HUDEP-2 (cell line): ENCODE measurements at regions not wholly inside any gene's neighbourhood (a gene's known extent, or its start where the extent isn't known, plus 50 kb on each side); places are given as distances from the start of the nearest gene placed in this dataset.

ENCODE experiments used
- DNase-seq, 76 experiments: peaks; one replicate each; lab custom pipeline; 2025; ENCODE audit not compliant: unreplicated experiment in 76 of 76; lab: John Stamatoyannopoulos, UW

DNA sequence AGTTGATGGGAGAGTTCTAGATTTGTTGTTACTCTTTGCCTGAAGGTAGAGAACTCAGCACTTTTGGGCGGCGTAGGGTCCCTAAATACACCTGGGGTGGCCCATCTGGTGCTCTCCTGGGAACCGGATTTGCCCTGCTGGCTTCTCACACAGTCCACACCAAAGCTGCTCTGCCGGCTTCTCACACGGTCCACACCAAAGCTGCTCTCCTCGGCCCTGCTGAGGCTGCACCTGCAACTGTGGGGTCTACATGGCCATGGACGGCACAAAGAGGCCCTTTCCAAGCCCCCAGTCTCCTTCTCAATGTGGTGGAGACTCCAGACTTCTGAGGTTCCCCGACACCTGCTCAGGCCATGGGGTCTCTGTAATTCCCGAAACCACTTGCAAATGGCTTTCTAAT, 124.8 kb upstream of the GPC1 start:
- no peak for DNase-seq

DNA sequence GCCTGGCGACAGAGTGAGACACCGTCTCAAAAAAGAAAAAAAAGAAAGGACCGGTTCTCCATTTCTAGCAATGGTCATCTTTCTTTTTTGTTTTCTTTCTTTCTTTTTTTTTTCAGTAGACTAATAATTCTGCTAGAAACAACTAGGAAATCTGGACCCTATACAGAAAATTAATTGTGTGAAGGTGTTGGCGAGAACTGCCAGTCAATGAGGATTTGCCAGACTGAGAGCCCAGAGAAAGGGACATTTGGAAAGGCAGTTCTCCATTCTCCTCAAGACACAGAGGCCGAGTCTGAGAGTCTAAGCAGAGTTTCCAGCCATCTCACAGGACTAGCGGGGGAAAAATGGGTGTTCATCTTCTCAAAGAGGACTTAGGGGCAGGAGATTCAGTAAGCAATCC, 123.6 kb upstream of the GPC1 start:
- no peak for DNase-seq

DNA sequence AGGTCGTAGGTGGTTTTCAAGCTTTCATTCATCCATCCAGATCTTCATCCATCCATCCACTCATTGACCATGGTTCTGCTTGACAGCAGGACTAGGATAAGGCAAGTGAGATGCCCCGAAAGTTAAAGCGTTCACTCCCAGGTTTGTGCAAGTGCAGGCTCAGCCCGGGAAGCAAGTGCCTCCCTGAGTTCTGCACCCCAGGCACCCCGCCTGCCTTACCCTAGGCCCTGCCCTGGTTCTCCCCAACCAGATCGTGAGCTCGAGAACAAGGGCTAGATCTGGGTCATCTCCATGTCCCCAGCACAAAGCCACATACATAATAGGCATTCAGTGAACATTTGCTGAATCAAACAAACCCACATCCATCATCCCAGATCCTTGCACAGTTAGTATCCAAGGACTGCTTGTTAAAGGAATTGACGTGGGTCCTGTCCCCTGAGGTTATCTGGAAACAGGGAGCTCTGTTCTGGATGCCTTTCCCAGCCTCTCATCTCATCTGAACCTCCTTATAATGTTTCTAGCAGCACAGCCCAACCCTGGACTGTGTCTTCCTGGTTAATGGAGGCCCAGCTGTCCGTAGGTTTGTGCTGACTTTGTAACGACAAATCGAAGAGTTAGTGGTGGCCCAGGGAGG, 116.1 kb upstream of the GPC1 start:
- DNase-seq: no peak

DNA sequence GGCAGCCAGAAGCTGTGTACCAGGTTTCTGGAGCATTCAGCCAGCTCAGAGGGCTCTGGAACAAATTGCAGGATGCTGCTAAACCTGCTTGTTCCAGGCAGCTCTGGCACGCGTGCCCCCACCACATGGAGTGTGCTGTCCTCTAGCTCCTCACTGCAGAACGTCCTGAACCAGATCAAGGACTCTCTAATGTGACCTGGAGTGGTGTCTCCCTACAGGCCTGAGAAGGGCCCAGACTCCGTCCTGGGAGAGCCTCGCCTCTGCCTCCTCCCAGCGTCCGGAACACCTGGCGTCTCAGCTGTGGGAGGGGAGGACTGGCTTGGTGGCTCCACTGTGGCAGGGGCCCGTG, 115.6 kb upstream of the GPC1 start:
- DNase-seq: no peak

DNA sequence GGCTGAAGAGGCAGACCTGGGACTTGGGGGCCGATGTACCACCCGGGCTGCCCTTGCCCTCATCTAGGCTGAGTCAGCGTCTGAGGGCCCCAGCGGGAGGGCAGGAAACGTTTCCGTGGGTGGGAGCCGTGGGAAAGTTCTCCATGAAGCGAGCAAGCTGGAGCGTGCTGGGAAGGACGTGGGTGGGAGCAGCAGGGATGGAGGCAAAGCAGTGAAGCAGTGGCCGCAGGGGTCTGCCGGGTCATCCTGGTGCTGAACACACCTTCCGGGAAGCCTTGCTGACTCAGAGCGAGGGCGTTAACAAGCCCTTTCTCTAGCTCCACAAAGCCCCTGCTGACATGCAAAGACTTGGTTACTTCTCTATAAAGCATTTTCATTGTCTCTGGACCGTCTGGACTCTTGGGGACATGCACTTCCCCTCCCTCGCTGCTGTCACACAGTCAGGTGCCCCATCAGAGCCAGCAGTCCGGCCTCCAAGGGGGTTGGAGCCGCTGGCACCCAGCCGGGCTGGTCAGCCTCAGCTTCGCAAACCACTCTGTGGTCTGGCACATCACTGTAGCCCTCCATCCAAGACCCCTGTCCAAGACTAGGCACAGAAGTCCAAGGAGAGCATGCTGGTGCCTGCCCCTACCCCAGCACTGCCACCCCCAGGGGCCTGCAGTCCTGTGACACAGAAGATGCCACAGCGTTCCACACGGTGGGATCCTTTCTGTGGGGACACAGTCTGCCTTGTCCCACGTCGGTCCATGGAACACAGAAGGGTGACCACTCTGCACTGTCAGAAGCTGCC, 115.1 kb upstream of the GPC1 start:
- DNase-seq: no peak

DNA sequence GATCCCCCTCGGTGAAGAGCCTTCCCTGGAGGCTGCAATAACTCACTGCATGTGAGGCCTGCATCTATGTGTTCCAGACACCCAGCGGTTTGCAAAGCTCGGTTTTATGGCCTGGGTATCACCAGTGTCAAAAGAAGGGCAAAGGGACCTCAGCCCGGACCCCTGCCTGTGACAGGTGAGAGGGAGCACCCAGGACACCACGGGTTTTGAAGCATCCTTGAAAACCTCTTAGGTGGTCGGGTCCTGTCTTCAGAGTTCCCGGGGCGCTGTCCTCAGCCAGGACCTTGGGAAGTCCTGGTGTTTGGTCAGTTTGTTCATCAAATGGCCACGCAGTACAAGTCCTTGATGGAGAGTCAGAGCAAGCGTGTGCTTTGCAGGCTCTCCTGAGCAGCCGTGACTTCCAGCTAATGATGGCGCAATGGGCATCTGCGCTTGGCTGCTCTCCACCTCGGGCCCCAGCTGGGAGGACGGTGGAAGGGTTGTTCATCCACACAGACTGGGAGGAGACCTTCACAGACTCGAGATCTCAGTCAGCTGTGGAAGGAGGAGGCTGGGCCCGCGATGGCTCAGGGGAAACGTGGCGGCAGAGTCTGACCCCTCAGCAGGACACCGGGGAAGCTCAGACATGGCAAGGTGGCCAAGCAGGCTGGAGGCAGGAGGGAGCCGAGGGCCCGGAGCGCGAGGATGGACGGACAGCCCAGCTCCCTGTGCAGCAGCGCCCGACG, 113.1 kb upstream of the GPC1 start:
- no peak for DNase-seq

DNA sequence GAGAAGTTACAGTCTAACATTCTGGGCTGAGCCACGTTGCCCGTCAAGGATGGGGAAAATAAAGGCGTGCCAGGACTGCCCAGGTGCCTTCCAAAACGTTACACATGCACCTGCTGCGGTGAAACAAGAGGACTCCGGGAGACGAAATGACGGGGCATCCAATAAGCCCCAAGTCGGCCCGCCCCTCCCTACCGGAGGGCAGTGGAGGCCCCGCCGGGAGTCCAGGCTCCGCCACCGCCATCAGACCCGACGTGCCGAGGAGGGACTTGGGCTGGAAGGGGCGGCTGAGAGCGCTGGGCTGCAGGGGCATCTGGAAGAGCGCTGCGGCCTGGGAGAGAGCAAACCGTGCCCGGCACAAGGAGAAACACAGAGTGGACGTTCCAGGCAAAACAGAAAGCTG, 112.5 kb upstream of the GPC1 start:
- DNase-seq: no peak

DNA sequence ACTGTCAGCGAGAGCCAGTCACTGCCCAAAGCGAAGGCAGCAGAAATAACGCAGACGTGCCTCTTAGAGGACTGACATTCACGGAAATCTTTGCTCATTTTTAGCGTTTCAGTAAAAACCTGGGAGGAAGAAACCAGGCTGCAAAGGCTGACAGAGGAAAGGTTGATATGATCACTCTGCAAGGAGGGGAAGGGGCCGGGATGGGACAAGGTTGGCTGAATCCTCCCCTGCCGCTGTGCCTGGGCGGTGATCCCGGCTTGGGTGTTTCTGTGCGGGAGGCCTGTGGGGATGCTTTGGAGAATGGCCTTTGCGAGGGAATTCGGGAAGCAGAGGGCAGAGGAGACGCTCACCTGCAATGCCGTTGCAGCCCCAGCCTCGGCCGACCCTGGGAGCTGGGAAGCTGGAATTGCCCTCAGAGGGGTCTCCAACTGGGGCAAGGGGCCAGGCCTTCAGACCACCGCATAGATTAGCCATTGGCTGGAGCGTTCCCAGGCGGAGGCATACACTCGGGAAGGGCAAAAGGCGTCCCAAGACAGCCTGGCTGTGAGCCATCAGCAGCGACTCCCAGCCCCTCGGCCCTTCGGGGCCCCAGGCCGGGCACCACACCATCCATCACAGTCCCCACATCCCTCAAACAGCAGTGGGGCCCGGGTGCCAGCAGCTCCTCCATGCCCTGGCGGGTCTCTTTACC, 111.7 kb upstream of the GPC1 start:
- no peak for DNase-seq

DNA sequence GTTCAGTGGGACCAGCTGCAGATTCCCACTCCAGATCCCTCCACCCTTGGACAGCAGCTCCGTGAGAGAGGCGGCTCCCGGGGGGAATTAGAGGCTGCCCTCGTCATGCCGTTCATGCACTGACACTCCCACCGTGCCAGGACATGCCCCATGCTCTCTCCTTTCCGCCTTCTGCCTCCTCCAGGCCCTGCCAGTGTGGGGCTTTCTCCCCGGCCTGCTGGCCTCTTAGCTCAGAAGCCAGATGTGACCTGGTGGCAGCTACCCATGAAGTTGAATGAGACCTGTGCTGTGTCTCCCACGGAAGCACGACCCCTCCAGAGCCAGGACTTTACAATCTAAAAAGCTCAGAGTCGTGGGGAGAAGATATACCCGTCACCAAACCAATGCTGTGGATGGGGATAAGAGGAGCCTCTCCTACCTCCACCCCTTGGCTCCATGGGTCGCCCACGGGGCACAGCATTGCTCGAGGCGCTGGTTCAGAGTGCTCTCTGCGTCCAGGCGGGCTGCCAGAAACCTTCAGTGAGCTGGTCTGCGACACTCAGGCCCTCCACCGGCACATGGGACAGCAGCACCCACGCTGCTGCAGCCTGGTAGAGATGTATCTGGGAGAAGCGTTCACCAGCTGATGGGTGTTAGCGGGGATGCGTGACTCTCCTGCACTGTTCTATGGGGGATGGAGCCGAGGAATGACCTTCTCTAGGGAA, 111.0 kb upstream of the GPC1 start:
- no peak for DNase-seq

DNA sequence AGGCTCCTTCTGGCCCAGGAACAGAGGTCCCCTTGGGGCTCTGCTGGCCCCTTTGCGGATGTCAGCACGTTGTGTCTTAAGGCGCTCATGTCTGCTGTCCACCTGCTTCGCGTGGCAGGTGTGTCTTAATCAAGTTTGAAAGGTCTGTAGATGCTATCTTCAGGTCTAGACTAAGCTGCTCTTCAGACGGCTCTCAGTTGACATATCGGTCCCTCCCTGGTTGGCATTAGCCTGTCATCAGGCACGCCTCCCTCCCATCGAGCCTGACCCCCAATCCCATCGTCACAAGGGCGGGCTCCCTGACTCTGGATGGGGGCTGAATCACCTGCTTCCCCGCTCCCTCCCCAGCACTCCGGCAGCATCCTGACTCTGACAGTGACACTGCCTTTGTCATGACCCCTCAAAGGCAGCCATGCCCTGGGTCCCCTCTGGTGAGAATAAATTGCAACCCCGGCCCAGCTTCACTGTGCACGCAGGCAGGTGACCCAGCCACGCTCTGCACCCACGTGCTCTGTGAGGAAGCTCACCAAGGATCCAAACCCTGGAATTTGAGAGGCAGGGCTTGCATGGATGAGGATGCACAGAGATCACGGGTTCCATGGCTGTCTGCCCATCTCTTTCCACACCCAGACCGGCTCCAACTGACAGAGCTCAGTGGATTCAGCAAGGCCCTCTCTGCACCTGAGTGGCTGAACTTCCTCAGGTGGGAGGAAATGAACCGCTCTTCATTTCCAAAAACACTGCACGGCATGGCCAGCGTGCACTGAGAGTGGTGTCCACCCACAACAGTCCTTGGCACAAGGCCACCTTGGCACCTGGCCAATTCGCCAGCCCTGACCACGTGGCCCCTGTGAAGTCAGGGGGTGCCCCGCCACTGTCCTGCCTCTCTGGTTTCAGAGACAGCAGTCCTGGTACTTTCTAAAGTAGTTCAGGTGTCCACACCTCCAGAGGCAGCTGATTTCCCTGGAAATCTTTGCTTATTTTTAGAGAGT, 110.2 kb upstream of the GPC1 start:
- peak in 11 of 76 experiments; percentile 2 to 26 (median 4) for DNase-seq

DNA sequence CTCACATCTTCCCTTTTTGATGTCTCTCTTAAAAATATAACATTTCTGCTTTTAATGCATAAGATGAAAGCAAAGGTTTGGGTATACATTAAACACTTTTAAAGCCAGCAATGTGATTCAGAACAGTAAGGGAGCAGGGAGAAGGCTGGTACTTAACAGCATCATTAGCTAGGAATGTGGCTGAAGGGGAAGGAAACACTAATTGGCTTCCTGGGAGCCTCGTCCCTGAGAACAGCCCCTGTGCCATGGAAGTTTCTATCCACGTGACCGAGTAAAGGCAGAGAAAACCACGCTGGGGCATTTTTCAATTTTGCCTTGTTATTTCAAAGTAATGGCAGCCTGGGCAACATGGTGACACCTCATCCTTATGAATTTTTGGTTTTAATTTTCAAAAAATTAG, 109.2 kb upstream of the GPC1 start:
- DNase-seq: no peak

DNA sequence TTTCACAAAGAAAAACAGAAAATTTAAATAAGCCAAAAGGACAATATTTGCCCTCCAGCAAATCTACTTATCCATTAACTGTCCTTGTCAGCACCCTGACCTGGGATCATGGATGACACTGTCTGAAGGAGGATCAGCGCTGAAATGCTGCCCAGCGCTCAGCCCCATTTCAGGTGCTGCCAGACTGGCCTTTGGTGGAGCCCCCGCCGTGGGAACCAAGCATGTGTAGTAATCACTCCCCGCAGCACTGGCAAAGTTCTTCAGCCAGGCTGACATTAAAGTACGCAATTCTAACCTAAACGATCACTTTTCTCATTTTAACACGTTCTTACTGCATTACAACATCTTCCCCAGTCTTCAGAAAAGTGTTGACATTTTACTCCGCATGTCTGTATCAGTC, 108.6 kb upstream of the GPC1 start:
- no peak for DNase-seq

DNA sequence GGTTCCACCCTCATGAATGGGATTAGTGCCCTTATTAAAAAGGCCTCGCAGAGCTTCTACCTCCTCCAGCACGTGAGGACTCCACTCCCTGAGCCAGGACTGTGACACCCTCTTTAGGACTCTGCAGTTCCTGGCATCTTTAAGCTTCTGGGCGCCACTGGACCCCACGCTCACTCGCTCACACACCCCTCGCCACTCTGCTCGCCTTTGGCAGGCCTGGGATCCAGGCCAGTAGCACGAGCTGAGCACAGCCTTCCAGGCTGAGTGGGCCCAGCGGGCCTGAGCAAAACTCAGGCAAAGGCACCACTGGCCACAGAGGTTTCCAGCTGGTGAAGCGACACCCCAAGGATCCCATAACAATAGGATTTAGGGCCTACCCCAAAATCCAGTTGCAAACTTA, 107.9 kb upstream of the GPC1 start:
- DNase-seq: no peak

DNA sequence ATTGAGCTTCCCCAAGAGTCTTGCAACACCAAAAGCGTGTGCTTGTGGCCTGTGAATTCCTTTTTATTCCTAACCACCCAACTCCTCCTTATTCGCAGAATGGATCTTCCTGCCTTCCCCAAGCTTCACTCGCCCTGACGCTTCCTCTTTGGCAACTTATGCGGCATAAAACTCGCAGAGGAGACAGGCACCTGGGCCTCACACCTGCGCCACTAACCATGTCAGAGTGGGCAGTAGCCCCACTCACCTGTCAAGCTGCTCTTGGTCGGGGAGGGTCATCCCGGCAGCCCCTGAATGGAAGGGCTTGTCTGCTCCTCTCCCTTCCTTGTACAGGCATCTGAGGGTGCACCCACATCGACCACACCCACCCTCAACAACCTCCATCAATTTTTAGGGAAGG, 106.9 kb upstream of the GPC1 start:
- DNase-seq: no peak

DNA sequence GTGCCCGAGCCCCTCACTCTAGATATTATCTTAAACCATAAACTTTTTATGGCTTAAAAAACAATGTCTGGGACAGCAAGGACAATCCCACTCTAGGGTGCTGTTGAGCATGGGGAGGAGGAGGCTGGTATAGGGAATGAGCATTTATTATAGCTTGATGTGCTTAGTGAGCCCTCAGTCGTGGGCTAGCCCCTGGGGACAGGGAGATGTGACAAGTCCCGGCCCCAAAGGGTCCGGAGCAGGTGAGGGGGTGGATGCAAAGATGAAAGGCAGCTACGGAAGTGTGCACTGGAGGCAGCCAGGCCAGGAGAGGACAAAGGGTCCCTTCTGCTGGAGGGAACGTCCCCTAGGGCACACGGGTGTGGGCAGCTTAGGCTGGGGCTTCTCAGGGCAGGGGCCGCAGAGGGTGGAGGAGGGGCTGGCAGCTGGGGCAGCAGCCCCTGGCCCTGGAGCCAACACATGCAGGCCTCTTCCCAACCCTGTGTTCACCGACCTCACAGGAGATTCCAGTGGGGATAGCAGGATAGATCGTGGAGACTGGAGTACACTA, 106.3 kb upstream of the GPC1 start:
- DNase-seq: no peak

DNA sequence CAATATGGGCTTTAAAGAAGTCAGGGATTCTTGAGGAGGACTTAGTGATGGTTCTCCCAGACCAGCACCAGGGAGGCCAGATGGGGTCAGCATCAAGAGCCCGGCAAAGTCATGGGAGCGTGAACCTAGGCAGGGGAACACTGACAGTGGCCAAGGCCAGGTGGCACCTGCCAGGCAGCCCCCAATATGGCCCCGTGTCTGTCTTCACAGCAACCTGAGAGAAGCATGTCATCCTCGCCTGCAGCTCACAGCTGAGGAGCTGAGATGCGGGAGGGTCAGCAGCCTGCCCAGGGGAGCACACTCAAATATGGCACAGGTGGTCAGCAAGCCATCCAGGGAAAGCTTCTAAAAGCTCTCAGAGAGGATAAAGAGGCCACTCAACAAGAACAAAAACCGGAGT, 105.7 kb upstream of the GPC1 start:
- DNase-seq: no peak

DNA sequence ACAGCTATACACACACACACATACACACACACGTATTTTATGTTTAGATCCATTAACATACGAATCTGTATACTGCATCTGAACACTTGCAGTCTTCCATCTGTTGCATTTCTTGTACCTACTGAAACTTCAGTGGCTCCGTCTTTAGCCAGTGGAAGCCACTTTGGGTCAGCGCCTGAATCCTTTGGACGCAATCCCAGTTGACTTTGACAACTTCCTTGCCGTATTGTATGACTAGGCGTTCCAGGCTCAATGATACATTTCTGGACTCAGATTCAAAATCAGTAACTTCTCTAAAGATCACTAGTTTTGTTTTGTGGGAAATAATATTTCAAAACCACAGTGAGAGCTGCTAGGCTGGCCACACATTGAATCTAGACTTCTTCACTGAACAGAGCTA, 101.5 kb upstream of the GPC1 start:
- no peak for DNase-seq

DNA sequence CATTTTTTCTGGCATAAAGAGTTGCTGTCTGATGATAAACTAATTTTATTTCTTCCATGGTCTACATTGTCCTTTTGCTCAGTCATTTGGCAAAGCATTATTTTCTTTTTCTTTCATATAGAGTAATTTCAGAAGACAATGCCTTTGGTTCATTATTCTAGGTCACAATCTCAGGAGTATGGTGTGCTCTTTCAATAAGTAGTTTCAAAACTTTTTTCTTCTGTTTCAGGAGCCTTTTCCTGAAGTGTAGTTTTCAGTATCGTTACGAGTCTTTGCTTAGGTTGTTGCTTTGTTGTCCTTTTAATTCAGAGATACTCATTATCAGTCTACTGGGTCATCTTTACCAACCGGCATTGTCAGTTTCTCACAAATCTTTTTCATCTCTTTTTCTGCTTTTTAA, 100.4 kb upstream of the GPC1 start:
- DNase-seq: no peak

DNA sequence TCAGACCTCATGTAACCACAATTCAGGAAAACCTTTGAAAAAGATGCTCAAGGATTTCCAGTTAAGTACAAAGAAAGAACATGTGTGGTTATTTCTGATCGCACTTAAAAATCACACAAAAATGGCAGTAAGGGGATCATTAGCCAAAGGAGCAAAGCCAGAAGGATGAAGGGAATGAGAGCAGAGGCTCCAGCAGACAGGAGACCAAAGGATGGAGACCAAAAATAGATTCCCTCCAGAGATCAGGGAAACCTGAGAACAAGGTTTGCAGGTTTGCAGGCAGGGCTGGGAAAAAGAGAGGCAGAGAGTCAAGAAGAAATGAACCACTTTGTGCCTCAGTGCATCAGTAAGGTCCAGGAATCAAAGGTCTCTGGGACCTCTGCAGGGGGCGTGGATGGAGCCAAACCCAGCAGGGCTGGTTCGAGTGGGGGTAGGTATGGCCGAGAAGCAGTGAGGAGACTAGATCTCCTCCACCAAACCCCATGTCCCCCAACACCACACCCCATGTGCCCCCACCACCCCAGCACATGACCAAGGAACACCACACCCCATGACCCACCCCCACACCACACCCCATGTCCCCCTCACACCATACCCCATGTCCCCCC, 98.5 kb upstream of the GPC1 start:
- no peak for DNase-seq
